ENCODE measurements at regions not wholly inside any gene's neighbourhood (a gene's known extent, or its start where the extent isn't known, plus 50 kb on each side); places are given as distances from the start of the nearest gene placed in this dataset.

- intact Hi-C loops (cut with micrococcal nuclease) (no loop called here), dilution Hi-C loops (cut with MboI; ENCODE audit: extremely low pct_ligation_motif_present, low sequenced_read_pairs) (no loop called here)
- Histone ChIP-seq H3K4me1 (ENCODE audit: control insufficient read depth, extremely low read depth, insufficient read depth, low read length) (peaks cover 16% of the 10 kb centered on the region), H3K27me3 (ENCODE audit: control insufficient read depth in 2 of 2, insufficient read depth in 2 of 2, low read length in 2 of 2) (no peaks in the 10 kb centered on the region), H3K9ac (replicated peaks; ENCODE audit: extremely low read depth, insufficient read depth, low read length) (no peak overlapping the region), H3K4me2 (ENCODE audit: insufficient read depth, low read length) (no peak overlapping the region), H3K4me3 (replicated peaks in 1 of 3; ENCODE audit: insufficient read depth in 1 of 3, low read depth in 1 of 3, low read length in 3 of 3) (no peak overlapping the region), H4K20me1 (replicated peaks; ENCODE audit: control insufficient read depth, extremely low read depth, insufficient read depth, low read length) (no peaks in the 10 kb centered on the region), H3K36me3 (ENCODE audit: control insufficient read depth in 2 of 2, extremely low read depth in 1 of 2, insufficient read depth in 2 of 2, low read length in 2 of 2) (no peaks in the 10 kb centered on the region), H3K9me3 (replicated peaks; ENCODE audit: control insufficient read depth, insufficient read depth, low read length) (no peaks in the 10 kb centered on the region), H3K79me2 (ENCODE audit: control insufficient read depth, insufficient read depth, low read length) (no peaks in the 10 kb centered on the region), H2AFZ (ENCODE audit: low read depth, low read length) (no peak overlapping the region), H3K9me1 (replicated peaks; ENCODE audit: control insufficient read depth, extremely low read depth, insufficient read depth, low read length) (no peaks in the 10 kb centered on the region), H3K27ac (ENCODE audit: insufficient read depth, low read depth, low read length) (no peak overlapping the region)
- FAIRE-seq (no peak), DNase-seq (ENCODE audit: low read depth, low spot score) (no peak)
- ChIA-PET POLR2A (no interaction called here), CTCF (interaction anchor here (2.3 kb wide), 1 partner anchor 108 kb away, joined by 6 read pairs; no protein-coding TSS in a partner anchor)
- BruUV-seq (replicated peaks), result no TSS peak
- TF ChIP-seq JUN (IDR thresholded peaks at IDR 0.05; ENCODE audit: borderline replicate concordance, insufficient read depth, insufficient read length, low read depth) (no peak), MYC (IDR thresholded peaks at IDR 0.05; ENCODE audit: low read depth, low read length) (no peak), EZH2 (IDR thresholded peaks at IDR 0.05; ENCODE audit: borderline replicate concordance, low read depth, low read length, severe bottlenecking) (no peak), POLR2AphosphoS5 (IDR thresholded peaks at IDR 0.05; ENCODE audit: insufficient read depth, low read depth, low read length) (no peak), MAX (IDR thresholded peaks at IDR 0.05; ENCODE audit: insufficient read depth, insufficient read length) (no peak), CTCF (IDR thresholded peaks at IDR 0.05; ENCODE audit: extremely low read depth in 1 of 2, insufficient read depth in 1 of 2, low read depth in 1 of 2, low read length in 2 of 2) (no peak), GATA2 (IDR thresholded peaks at IDR 0.05; ENCODE audit: insufficient read depth, insufficient read length, low read depth, low read length) (no peak), FOS (IDR thresholded peaks at IDR 0.05; ENCODE audit: borderline replicate concordance, insufficient read depth, low read length) (no peak), POLR2A (IDR thresholded peaks at IDR 0.05; ENCODE audit: low read depth, low read length) (no peak)
Measured at GRCh38 chr4:156583265-156583664, 388.3 kb downstream of the PDGFC start.

All from endothelial cell of umbilical vein (primary cell).